K562 (cell line): ENCODE measurements at regions not wholly inside any gene's neighbourhood (a gene's known extent, or its start where the extent isn't known, plus 50 kb on each side); places are given as distances from the start of the nearest gene placed in this dataset.

Experiments
- ATAC-seq: fragments of 200-7000 bp; cut with Tn5 transposase; 3 replicates; pipeline ENCODE4 v1.9.1; 2020; ENCODE audit warnings: moderate library complexity
- BruUV-seq: library from RNA; stranded (reverse); fragments of 400-500 nt; replicated peaks from 2 replicates; lab custom pipeline; 2021; lab: Mats Ljungman, UMichigan
- CTCF ChIA-PET: fragments of 300-600 bp; formaldehyde crosslinking; extraction: SDS; loops from one replicate; lab custom pipeline; 2021; ENCODE audit warnings: low intra/inter-chr PET ratio; lab: Yijun Ruan, JAX
- POLR2A ChIA-PET: fragments of 300-600, 350-650 bp; sonication (Branson Sonifier 250); formaldehyde crosslinking; extraction: SDS; loops from one replicate; lab custom pipeline; 2021; ENCODE audit warnings: antibody characterized with exemption, inconsistent platforms; lab: Yijun Ruan, JAX
- DNase-seq, 4 experiments: peaks; one replicate each; pipeline versions ENCODE4 v3.0.0 to v3.0.0-alpha.2; 2011 to 2018; ENCODE audit warnings: low spot score in 3 of 4, mixed read lengths in 3 of 4; ENCODE audit errors: extremely low read depth in 1 of 4
- FAIRE-seq: peaks from 2 replicates; lab custom pipeline; 2011; peaks lifted over from hg19 to GRCh38; lab: Jason Lieb, UNC
- H2AFZ ChIP-seq: 2 replicates; pipeline ENCODE4 v1.6.0; 2011; ENCODE audit warnings: low read depth, low read length, control low read depth, inconsistent platforms
- H3K27ac ChIP-seq: fragments of 200-600 bp; 3 replicates; pipeline ENCODE4 v1.8.0; 2011; ENCODE audit warnings: low read depth, mild to moderate bottlenecking, control low read depth, inconsistent platforms, low read length, moderate library complexity, mixed read lengths; ENCODE audit errors: extremely low read depth
- H3K27me3 ChIP-seq, 2 experiments: fragments of 300-600 bp in 1 of 2; 2 replicates in 1 of 2; 3 replicates in 1 of 2; pipeline versions ENCODE4 v1.6.0 to v1.8.0; 2011; ENCODE audit warnings: inconsistent platforms in 2 of 2, low read length in 2 of 2, mild to moderate bottlenecking in 1 of 2, mixed read lengths in 1 of 2, moderate library complexity in 1 of 2; ENCODE audit not compliant: control insufficient read depth in 2 of 2, insufficient read depth in 2 of 2
- H3K36me3 ChIP-seq: fragments of 300-600 bp; 3 replicates; pipeline ENCODE4 v1.8.0; 2011; ENCODE audit warnings: mild to moderate bottlenecking, low read length, inconsistent platforms; ENCODE audit not compliant: control insufficient read depth, insufficient read depth
- H3K4me1 ChIP-seq, 2 experiments: fragments of 200-600 bp in 1 of 2; replicated peaks in 1 of 2; 2 replicates in 1 of 2; 3 replicates in 1 of 2; pipeline versions ENCODE4 v1.5.1 to v1.8.0; 2011; ENCODE audit warnings: inconsistent platforms in 2 of 2, low read length in 2 of 2, mild to moderate bottlenecking in 1 of 2, mixed read lengths in 1 of 2, moderate library complexity in 1 of 2; ENCODE audit not compliant: control insufficient read depth in 2 of 2, insufficient read depth in 2 of 2
- H3K4me2 ChIP-seq: 2 replicates; pipeline ENCODE4 v1.6.1; 2011; ENCODE audit warnings: low read length, control low read depth, inconsistent platforms, mixed read lengths; ENCODE audit not compliant: insufficient read depth
- H3K4me3 ChIP-seq: fragments of 200-600 bp; sonication (generic), shearing (Covaris generic); 2 replicates; pipeline ENCODE4 v1.5.1; 2016; ENCODE audit warnings: control low read depth, inconsistent platforms
- H3K79me2 ChIP-seq: fragments of 200-600 bp; 3 replicates; pipeline ENCODE4 v1.8.0; 2011; ENCODE audit warnings: low read length, inconsistent platforms; ENCODE audit not compliant: control insufficient read depth, insufficient read depth
- H3K9ac ChIP-seq, 2 experiments: 2 replicates each; pipeline versions ENCODE4 v1.6.0 to v1.6.1; 2011; ENCODE audit warnings: low read depth in 2 of 2, low read length in 2 of 2, control low read depth in 1 of 2, inconsistent platforms in 1 of 2, mild to moderate bottlenecking in 1 of 2, mixed read lengths in 1 of 2; ENCODE audit not compliant: insufficient read depth in 1 of 2
- H3K9me1 ChIP-seq: one replicate; pipeline ENCODE4 v1.6.0; 2011; ENCODE audit warnings: inconsistent platforms, mild to moderate bottlenecking, low read length, moderate library complexity; ENCODE audit not compliant: control insufficient read depth, insufficient read depth
- H3K9me3 ChIP-seq: replicated peaks from 2 replicates; pipeline ENCODE4 v1.5.1; 2011; ENCODE audit warnings: low read depth, low read length, inconsistent platforms; ENCODE audit not compliant: control insufficient read depth, insufficient read depth
- H4K20me1 ChIP-seq: replicated peaks from 2 replicates; pipeline ENCODE4 v1.6.1; 2011; ENCODE audit warnings: low read length, inconsistent platforms, mixed read lengths; ENCODE audit not compliant: control insufficient read depth, insufficient read depth
- ATF2 ChIP-seq: sonication (generic); formaldehyde crosslinking; IDR thresholded peaks from 2 replicates; pipeline ENCODE4 v1.8.1; 2022; ENCODE audit warnings: missing genetic modification reagents
- CHD2 ChIP-seq: IDR thresholded peaks from 2 replicates; pipeline ENCODE4 v1.6.1; 2011; ENCODE audit warnings: low read depth, low read length
- CTCF ChIP-seq, 3 experiments: IDR thresholded peaks in 2 of 3; conservative IDR thresholded peaks in 1 of 3; 2 replicates each; pipeline ENCODE4 v1.5.1; 2011 to 2012; ENCODE audit warnings: low read length in 3 of 3, mild to moderate bottlenecking in 3 of 3, control low read depth in 2 of 3, improper control_type of control experiment in 1 of 3, inconsistent platforms in 1 of 3, low read depth in 1 of 3, mixed read lengths in 1 of 3, moderate library complexity in 1 of 3; ENCODE audit not compliant: insufficient read depth in 2 of 3
- EHMT2 ChIP-seq: fragments of 450-650 bp; IDR thresholded peaks from 2 replicates; pipeline ENCODE4 v1.6.1; 2018; ENCODE audit warnings: antibody characterized with exemption
- LCOR ChIP-seq: sonication (generic); formaldehyde crosslinking; IDR thresholded peaks from 2 replicates; pipeline ENCODE4 v1.8.0; 2022; ENCODE audit warnings: mild to moderate bottlenecking, missing genetic modification reagents
- NFIC ChIP-seq: fragments of 450-650 bp; IDR thresholded peaks from 2 replicates; pipeline ENCODE4 v1.6.1; 2017; ENCODE audit warnings: mild to moderate bottlenecking, inconsistent platforms
- PHB2 ChIP-seq: fragments of 450-650 bp; IDR thresholded peaks from 2 replicates; pipeline ENCODE4 v1.6.1; 2017; ENCODE audit warnings: low read depth
- RAD21 ChIP-seq, 2 experiments: fragments of 250-450 bp in 1 of 2; fragments of 450-650 bp in 1 of 2; sonication (Bioruptor Pico) in 1 of 2; formaldehyde crosslinking in 1 of 2; IDR thresholded peaks in 1 of 2; conservative IDR thresholded peaks in 1 of 2; 2 replicates each; pipeline versions ENCODE4 v1.4.0 to v1.8.0; 2020 to 2022; ENCODE audit warnings: mild to moderate bottlenecking in 2 of 2, moderate library complexity in 1 of 2
- WGBS: fragments of 100-300 bp; shearing (Covaris generic); methylation state at CpG from one replicate; pipeline ENCODE4 v1.1.6; 2016; ENCODE audit warnings: low coverage, mixed read lengths; ENCODE audit not compliant: insufficient coverage; ENCODE audit errors: missing lambda C conversion rate; 5-methylcytosine and 5-hydroxymethylcytosine counted together
- in situ Hi-C: fragments of 300-500 bp; cut with MboI; formaldehyde crosslinking; loops from 4 replicates; pipeline ENCODE4 v1.15.0; 2018; ENCODE audit warnings: inconsistent platforms, mixed read lengths
- intact Hi-C: fragments of 100-400 bp; cut with micrococcal nuclease; formaldehyde crosslinking; loops from 2 replicates; pipeline ENCODE4 v1.14.2; 2022

GRCh38 chr7:19982841-19983835 is 209.7 kb upstream of the TMEM196 start:
- Histone ChIP-seq H4K20me1 (no peaks in the 10 kb centered on the region), H3K9me3 (no peaks in the 10 kb centered on the region), H3K4me3 (no peak overlapping the region), H3K4me1 (no peaks in the 10 kb centered on the region), H3K9me1 (no peaks in the 10 kb centered on the region), H3K79me2 (no peaks in the 10 kb centered on the region), H3K9ac (no peak overlapping the region), H3K27ac (no peak overlapping the region), H3K4me2 (no peak overlapping the region), H3K27me3 (no peaks in the 10 kb centered on the region), H3K36me3 (no peaks in the 10 kb centered on the region), H2AFZ (no peak overlapping the region)
- WGBS = 1% methylated on average over 6 of the region's 6 CpGs
- DNase-seq (peak in 1 of 4 experiments; percentile 36), FAIRE-seq (no peak), ATAC-seq (no peak; the same call in 2 of the 3 replicates)
- ChIA-PET POLR2A (no interaction called here), CTCF (interaction anchor here (0.6 to 0.7 kb wide), 2 partner anchors 386 to 614 kb away, joined by 3 read pairs; no protein-coding TSS in a partner anchor)
- intact Hi-C loops (loop anchor here (2.0 to 10.0 kb wide), 4 partner anchors 328 to 616 kb away; no protein-coding TSS in a partner anchor), in situ Hi-C loops (no loop called here)
- no TSS peak for BruUV-seq
- peak in 2 of 3 experiments; percentile 22 to 29; a peak in 2 of 6 replicates for TF ChIP-seq CTCF (IDR thresholded peaks at IDR 0.05 in 2 of 3, conservative IDR thresholded peaks at IDR 0.05 in 1 of 3; ENCODE audit: insufficient read depth in 2 of 3, low read depth in 1 of 3, low read length in 3 of 3)
- TF ChIP-seq EHMT2 = no peak
- no peak for TF ChIP-seq LCOR (CRISPR knock-in tag)
- TF ChIP-seq NFIC = no peak
- TF ChIP-seq RAD21 (CRISPR knock-in tag; conservative IDR thresholded peaks at IDR 0.05 in 1 of 2, IDR thresholded peaks at IDR 0.05 in 1 of 2) = peak; percentile 45 to 70
- no peak for TF ChIP-seq PHB2
- no peak for TF ChIP-seq CHD2
- TF ChIP-seq ATF2 (CRISPR knock-in tag) = no peak
